Kidney epithelial cell (primary cell): ENCODE measurements at regions not wholly inside any gene's neighbourhood (a gene's known extent, or its start where the extent isn't known, plus 50 kb on each side); places are given as distances from the start of the nearest gene placed in this dataset.
"Not testable (repeated sequence)": the region's sequence is repeated elsewhere in the genome, so short reads cannot be mapped to it uniquely, and the experiment has no call there.

ENCODE experiments used
- DNase-seq: peaks from one replicate; pipeline ENCODE4 v3.0.0-alpha.2; 2010; ENCODE audit warnings: low read depth
- H3K27me3 ChIP-seq: 2 replicates; pipeline ENCODE4 v1.6.0; 2011; ENCODE audit warnings: low read length; ENCODE audit not compliant: control insufficient read depth, insufficient read depth
- H3K36me3 ChIP-seq: 2 replicates; pipeline ENCODE4 v1.5.1; 2011; ENCODE audit warnings: low read length; ENCODE audit not compliant: control insufficient read depth, insufficient read depth
- H3K4me3 ChIP-seq: 2 replicates; pipeline ENCODE4 v1.5.1; 2011; ENCODE audit warnings: low read depth, mild to moderate bottlenecking, control low read depth, low read length
- TF ChIP-seq, protein P1 (sequence below): IDR thresholded peaks from 2 replicates; pipeline ENCODE4 v1.5.1; 2011; ENCODE audit warnings: mild to moderate bottlenecking, moderate library complexity, low read length, control low read depth, inconsistent platforms; ENCODE audit not compliant: insufficient read depth, poor library complexity, severe bottlenecking

DNA sequence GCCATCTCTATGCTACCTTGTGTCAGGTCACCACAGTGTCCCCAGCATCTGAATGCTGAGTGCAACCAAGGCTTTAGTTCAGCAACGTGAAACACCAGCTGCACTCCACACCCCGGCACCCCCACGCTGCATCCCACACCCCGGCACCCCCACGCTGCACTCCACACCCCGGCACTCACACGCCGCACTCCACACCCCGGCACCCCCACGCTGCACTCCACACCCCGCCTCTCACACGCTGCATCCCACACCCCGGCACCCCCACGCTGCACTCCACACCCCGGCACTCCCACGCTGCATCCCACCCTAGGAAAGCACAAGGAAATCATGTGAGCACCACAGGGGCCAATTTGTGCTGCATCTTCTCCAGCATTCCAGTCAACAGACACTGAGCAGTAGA, 199.8 kb upstream of the FRG1 start:
- TF ChIP-seq, protein P1, sequence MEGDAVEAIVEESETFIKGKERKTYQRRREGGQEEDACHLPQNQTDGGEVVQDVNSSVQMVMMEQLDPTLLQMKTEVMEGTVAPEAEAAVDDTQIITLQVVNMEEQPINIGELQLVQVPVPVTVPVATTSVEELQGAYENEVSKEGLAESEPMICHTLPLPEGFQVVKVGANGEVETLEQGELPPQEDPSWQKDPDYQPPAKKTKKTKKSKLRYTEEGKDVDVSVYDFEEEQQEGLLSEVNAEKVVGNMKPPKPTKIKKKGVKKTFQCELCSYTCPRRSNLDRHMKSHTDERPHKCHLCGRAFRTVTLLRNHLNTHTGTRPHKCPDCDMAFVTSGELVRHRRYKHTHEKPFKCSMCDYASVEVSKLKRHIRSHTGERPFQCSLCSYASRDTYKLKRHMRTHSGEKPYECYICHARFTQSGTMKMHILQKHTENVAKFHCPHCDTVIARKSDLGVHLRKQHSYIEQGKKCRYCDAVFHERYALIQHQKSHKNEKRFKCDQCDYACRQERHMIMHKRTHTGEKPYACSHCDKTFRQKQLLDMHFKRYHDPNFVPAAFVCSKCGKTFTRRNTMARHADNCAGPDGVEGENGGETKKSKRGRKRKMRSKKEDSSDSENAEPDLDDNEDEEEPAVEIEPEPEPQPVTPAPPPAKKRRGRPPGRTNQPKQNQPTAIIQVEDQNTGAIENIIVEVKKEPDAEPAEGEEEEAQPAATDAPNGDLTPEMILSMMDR = no peak
- Histone ChIP-seq H3K4me3 (no peak overlapping the region), H3K27me3 (no peaks in the 10 kb centered on the region), H3K36me3 (no peaks in the 10 kb centered on the region)
- DNase-seq = no peak

DNA sequence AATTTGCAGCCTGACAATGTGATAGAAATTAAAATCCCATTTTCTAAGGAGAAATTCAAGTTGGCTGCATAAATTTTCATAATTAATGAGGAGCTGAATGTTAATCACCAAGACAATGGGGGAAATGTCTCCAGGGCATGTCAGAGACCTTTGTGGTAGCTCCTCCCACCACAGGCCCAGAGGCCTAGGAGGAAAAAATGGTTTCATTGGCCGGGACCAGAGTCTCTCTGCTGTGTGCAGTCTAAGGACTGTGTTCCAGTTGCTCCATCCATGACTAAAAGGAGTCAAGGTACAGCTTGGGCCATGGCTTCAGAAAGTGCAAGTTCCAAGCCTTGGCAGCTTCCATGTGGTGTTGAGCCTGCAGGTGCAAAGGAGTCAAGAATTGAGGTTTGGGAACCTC, 187.6 kb upstream of the FRG1 start:
- not testable (repeated sequence) for DNase-seq, H3K27me3 ChIP-seq, H3K4me3 ChIP-seq, H3K36me3 ChIP-seq

DNA sequence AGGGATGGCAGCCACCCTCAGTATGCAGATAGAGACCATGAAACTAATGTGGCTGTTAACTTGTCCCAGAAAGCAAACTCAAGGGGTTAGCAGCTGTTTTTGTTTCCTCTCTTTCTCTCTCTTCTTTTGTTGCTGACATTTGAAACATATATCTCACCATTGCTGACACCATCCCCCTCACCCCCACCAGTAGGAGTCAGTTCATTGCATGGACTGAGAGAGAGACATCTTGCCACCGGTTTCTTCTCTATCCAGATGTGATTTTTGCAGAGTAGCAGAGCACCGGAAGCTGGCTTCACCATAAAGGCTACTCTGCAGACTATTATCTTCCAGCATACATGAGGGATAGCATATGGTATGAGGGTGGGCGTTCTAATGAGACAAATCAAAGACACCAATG, 177.1 kb upstream of the FRG1 start:
- Histone ChIP-seq H3K27me3 (no peaks in the 10 kb centered on the region), H3K36me3 (no peaks in the 10 kb centered on the region), H3K4me3 (no peak overlapping the region)
- TF ChIP-seq, protein P1 = no peak
- no peak for DNase-seq

DNA sequence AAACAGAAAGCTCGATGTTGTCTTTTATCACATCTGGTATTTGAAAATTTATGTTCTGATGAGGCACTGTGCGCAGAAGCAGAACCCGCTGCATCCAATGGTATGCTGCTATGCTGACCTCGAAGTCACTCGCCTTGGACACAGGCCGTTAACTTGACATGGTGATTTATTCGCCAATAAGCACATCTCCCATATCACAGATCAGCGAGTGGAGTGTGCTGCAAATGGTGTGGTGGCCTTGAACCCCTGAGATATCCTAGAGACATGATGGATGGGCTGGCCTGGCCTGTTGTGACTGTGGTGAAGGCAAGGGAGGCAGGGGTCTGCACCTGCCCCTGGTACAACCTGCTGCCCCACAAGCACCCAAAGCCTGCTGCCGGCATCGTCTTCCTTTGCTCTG, 175.4 kb upstream of the FRG1 start:
- no peaks in the 10 kb centered on the region for H3K27me3 ChIP-seq
- no peak for DNase-seq
- H3K36me3 ChIP-seq = no peaks in the 10 kb centered on the region
- TF ChIP-seq, protein P1 = no peak
- H3K4me3 ChIP-seq = no peak overlapping the region

DNA sequence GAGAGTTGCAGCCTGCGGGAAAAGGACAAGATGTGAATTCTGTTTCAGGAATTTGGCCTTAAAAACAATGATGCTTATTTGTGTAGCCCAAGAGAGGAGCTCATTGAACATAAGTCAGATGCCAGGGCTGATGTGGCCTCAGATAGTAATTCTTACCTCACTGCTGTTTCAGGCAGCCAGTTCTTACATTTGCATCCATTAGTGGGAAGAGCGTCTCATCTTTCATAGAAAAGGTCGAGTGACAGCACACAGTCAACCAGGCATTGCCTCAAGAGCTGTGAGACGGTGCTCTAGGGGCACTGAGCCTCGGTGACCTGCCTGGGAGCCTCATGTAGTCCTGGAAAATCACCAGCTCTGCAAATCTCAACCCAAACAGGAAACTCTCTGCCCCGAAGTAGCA, 174.9 kb upstream of the FRG1 start:
- TF ChIP-seq, protein P1 = no peak
- Histone ChIP-seq H3K36me3 (no peaks in the 10 kb centered on the region), H3K27me3 (no peaks in the 10 kb centered on the region), H3K4me3 (no peak overlapping the region)
- no peak for DNase-seq

DNA sequence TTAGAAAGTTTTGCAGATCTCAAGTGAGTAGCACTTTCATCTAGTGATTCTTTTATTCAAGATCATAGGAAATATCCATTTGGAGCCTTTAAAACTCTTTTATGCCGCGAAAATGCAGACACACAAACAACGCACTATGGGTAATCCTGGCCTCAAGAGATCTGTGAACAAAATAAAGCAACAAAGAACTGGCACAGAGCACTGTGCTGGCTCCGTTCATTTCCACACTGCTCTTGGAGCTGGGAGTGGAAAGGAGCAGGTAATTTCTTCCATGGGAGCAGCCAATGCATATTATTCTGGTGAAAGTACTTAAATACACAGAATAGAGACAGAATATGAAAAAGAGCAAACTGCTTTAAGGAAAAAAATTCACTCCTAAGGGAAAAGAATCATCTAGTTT, 172.7 kb upstream of the FRG1 start:
- TF ChIP-seq, protein P1 = no peak
- Histone ChIP-seq H3K4me3 (no peak overlapping the region), H3K27me3 (no peaks in the 10 kb centered on the region), H3K36me3 (no peaks in the 10 kb centered on the region)
- DNase-seq = no peak
